SU-DHL-6 (cell line): ENCODE measurements at regions not wholly inside any gene's neighbourhood (a gene's known extent, or its start where the extent isn't known, plus 50 kb on each side); places are given as distances from the start of the nearest gene placed in this dataset.

ENCODE experiments used
- CTCF ChIP-seq: fragments of 200-600 bp; sonication (generic); IDR thresholded peaks from one replicate; pipeline ENCODE4 v1.5.1; 2017; ENCODE audit warnings: antibody characterized with exemption, mild to moderate bottlenecking, low read length, moderate library complexity; ENCODE audit not compliant: insufficient read depth, poor library complexity, severe bottlenecking
- EZH2phosphoT487 ChIP-seq: fragments of 200-600 bp; sonication (generic), shearing (Covaris generic); conservative IDR thresholded peaks from 2 replicates; pipeline ENCODE4 v1.6.1; 2018; ENCODE audit warnings: mild to moderate bottlenecking, antibody characterized with exemption, low read length, moderate library complexity, mixed read lengths

- TF ChIP-seq EZH2phosphoT487, result no peak
- TF ChIP-seq CTCF, result no peak
Measured at GRCh38 chr3:165259541-165260193, 63.5 kb upstream of the SLITRK3 start.
